NK-92 treated with Interleukin-12 subunit alpha and Interleukin-12 subunit beta, amount 100 ng/mL, for 24 hours (cell line): ENCODE measurements at regions not wholly inside any gene's neighbourhood (a gene's known extent, or its start where the extent isn't known, plus 50 kb on each side); places are given as distances from the start of the nearest gene placed in this dataset.
"Not testable (repeated sequence)": the region's sequence is repeated elsewhere in the genome, so short reads cannot be mapped to it uniquely, and the experiment has no call there.

Experiments used
- DNase-seq: peaks from one replicate; lab custom pipeline; 2025; lab: John Stamatoyannopoulos, UW

DNA sequence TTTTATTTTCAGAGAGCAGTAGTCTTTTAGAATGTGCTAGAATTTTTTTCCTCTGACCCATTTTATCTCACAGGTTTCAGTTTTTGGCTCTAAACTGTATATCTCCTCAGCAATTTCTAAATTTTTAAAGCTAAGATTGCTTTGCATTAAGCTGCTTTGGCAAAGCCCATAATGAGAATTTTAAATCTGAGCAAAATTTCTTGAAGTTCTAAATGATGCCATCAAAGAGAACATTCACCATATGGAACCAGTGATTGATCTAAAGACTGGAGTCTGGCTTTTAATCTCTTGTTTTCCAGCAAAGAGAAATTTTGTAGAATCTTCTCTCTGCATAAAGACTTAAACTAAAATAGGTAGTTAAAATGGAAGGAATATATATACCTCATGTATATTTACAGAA lies 313.6 kb downstream of the TBC1D32 start:
- DNase-seq, result no peak

DNA sequence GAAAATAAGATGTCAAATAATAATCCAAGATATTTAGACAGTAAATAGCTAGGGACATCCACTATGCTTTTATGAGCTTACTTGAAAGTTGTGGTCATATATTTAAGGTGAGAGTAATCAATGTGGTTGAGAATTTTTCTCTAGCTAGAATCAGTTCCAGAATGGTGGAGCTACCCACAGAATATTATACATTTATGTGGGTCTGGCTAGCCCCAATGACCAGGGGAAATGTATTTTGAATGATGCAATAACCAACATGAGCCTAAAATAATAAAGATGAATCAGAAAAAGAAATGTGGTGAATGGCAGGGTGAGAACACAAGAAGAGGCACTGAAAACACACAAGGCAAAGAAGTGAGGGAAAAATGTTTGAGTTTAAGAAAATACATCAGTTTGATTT lies 325.7 kb downstream of the TBC1D32 start:
- no peak for DNase-seq

DNA sequence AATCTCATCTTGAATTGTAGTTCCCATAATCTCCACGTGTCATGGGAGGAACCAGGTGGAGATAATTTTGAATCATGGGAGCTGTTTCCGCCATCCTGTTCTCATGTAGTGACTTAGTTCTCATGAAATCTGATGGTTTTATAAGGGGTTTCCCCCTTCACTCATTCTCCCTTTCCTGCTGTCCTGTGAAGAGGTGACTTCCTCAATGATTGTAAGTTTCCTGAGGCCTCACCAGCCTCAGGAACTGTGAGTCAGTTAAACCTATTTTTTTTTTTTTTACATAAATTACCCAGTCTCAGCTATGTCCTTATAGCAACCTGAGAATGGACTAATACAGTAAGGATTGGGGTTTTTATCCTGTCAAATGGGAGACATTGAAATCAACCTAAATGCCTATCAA lies 328.3 kb downstream of the TBC1D32 start:
- DNase-seq, result no peak

DNA sequence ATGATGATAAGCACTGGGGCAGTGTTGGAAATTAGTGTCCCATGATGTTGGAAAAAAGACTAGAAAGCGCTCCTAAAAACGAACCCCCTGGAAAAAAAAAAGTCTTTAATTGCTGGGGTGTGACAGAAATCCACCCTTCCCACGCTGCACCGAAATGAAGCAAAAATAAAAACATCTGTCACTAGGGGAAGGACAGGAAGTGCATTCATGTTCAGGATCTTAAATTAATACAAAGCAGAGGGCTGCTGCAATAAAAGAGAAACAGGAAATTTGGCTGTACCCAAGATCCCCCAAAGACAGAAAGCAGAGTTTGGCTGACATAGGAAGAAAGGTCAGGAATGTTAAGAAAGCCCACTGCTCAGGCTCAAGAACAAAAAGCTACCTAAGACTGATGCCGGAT lies 333.9 kb downstream of the TBC1D32 start:
- no peak for DNase-seq

DNA sequence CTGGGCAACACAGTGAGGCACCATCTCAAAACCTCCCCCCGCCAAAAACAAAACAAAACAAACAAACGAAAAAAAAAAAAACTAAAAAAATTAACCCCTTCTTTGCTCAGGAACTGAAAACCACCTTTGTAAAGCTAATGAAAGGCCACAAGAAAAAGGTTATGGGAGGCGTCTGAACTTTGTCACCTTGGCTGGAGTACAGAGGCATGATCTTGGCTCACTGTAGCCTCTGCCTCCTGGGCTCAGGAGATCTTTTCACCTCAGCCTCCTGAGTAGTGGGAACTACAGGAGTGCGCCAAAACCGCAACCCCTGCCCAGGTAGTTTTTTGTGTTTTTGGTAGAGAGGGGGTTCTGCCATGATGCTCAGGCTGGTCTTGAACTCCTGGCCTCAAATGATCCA lies 337.9 kb downstream of the TBC1D32 start:
- no peak for DNase-seq

DNA sequence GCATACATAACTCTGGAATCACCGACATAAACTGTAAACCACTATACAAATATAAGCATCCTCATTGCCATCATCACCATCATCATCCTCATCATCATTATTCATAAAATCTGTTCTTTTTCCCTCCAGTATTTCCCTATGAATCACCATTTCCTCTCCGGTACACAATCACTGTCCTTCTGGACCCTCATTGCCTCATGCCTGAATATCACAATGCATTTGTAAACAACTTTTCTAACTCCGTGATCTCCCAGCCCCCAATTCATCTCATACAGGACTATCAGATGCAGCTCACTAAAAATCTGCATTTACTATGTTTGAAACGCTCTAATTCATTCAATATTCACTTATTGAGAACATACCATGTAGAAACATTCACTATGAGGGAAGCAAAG lies 339.7 kb downstream of the TBC1D32 start:
- no peak for DNase-seq

DNA sequence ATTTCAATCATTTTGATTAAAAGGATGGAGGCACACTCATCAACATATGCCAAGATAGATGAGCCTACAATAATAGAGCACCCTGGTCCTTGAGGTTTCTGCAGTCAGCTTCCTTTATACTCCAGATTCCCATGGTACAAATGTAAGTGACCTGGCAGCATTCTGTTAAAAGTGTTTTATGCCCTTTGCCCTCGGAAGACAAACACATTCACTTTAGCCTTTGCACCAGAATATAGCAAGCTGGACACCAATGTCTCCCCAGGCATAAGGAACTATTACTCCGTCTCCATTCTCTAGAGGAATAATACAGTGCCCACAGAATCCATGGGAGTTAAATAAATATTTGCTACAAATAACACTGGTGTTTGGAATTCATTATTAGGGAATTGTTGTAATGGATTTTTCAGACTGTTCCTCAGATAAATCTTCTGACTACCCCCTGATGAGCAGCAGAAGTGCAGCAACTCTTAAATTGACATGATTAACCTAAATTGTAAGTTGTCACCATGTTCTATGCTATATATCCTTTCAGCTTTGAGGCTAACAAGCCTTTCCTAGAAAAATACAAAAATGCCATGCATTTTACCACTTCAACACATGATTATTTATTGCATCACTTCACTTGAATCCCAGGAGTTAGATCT lies 340.2 kb downstream of the TBC1D32 start:
- no peak for DNase-seq

DNA sequence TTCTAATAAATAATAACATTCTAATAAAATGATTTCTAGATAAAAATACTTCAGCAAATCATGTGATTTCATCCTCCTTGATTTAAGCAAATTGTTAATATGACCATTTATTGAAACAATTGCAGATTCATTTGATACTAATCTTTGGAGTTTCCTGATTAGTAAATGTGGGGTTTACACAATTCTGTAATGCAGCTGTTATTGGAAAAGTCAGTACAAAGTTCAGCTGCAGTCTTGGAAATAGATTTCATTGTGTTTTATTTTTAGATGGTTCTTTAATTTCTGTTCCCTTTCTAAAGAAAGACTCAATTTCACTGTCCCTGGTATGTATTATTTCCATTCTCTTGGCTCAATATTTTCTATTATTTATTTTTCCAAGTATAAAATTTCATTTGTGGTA lies 342.0 kb downstream of the TBC1D32 start:
- DNase-seq, result no peak

DNA sequence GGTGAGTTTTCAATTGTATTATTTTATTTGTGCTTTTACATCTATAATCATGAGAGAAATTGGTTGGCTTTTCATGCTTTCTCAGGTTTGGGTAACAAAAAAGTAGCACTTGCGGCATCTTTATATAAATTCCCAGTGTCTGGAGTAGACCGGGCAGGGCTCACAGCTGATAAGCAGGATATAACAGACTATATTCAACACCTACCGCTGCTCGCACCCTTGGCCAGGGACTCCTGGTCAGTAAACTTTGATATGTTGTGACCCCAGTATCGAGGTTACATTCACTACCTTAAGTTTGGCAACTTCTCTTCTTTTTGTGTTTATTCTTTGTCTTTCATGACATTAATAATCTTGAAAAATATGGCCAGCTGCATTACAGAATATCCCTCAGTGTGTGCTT lies 343.4 kb downstream of the TBC1D32 start:
- DNase-seq, result no peak

DNA sequence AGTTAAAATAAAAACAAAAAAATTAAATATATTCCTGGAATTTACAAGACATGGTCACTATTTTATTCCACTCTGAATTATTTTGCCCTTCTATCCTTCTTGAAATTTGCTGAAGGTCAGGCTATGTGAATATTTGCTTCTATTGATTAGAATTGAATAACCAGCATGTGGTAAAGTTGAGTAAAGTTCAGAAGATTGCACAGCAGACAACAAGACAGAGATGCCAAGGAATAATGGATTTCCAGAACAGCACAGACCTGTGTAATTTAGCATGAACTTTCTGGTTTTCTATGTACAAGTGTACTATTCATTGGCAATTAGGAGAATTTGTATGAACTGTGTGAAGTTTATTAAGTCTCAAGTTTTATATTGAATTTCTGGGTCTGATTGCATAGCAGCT lies 352.4 kb downstream of the TBC1D32 start:
- DNase-seq, result no peak

DNA sequence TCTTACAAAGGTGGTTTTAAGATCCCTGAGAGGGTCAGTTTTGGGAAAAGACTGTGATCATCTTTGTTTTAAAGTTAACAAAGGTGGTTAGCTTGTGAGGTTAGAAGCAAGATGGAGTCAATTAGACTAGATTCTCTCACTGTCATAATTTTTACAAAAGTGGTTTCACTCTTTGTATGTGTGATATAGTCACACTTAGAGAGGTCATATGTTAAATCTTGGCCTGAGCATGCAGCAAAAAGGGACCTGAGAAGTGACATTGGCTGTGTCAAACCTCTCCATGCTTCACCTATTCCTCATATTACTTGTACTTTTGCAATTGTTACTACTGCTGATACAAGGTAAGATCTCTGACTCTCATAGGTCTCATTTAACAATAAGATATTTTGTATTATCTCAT lies 368.0 kb downstream of the TBC1D32 start:
- no peak for DNase-seq

DNA sequence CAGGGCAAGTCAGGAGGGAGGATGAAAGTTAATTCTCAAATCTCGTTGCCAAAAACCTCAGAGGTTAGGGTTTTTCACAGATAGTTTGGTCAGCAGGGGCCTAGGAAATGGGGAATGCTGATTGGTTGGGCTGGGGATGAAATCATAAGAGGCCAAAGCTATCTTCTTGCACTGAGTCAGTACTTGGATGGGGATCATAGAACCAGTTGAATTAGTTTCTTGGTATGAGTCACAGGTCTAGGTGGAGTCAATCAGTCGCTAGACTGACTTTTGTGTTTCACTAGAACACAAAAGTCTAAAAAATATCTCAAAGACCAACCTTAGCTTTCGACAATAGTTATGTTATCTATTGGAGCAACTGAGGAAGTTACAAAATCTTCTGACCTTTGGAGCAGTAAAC lies 368.5 kb downstream of the TBC1D32 start:
- DNase-seq, result no peak

DNA sequence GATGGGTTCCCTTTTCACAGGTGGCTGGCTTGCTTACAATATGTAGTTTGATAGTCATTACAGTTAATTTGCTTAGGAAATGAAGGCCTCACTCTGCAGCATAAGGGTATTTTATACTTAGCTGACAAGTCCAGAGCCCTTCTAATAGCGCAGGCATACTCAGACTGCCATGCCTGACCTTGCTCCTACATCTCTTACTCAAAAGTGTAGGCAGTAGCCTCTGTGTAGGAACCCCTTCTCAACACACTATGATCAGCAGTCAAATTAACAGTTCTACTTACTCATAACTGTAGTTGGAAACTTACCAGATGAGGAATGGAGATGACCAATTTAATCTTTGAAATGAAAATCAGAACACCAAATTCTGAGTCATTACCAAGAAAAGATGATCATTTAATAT lies 373.5 kb downstream of the TBC1D32 start:
- DNase-seq, result no peak

DNA sequence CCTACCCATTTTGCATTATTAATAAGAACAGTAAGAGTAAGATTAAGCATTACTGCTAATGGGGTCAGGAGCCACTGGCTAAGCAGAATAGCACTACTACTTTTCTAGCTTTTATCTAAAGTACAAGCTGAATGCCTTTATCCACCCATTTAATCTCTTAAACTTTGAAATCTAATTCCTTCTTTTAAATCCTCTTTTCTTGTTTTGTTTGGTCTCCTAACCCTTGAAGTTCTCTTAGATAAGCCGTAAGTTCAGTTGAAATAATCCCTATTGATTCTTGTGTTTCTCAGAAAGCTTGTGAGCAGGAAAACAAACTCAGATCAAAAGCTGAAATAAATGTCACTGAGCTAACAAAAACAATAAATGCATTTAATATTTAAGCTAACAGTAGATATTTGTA lies 380.2 kb downstream of the TBC1D32 start:
- DNase-seq, result no peak

DNA sequence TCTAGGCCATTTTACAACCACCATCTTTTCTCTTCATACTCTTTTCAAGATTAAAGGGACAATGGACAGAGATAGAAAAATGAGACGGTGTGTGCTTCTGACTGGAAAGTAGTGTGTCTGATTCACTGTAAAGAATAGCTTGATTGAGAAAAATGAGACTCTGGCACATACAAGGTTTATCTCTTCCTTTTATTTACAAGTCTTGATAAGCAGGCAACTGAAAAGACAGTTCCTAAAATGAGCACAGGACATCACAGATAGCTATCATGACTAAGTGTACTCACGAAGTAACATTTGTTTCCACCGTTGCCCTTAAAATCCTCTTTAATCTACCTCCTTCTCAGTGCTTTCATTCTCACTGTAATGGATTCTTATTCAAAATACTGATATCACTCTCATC lies 383.0 kb downstream of the TBC1D32 start:
- DNase-seq, result no peak

DNA sequence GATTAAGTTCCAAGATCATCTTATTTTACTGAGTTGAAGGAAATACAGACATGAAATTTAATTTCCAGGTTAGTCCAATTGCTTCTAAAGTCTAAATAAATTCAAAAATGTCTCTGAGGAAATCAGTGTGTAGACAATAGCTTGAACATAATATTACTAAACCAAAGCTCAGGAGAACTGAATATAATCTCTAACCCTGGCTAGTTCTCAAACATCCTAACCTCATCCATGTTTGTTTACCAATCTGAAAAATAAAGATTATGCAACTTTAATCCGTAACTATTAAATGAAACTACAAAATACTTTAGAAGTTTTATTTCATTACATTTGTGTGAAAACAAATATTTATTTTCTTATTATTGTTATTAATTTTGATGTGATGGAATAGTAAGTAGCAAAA lies 387.2 kb downstream of the TBC1D32 start:
- DNase-seq, result no peak

DNA sequence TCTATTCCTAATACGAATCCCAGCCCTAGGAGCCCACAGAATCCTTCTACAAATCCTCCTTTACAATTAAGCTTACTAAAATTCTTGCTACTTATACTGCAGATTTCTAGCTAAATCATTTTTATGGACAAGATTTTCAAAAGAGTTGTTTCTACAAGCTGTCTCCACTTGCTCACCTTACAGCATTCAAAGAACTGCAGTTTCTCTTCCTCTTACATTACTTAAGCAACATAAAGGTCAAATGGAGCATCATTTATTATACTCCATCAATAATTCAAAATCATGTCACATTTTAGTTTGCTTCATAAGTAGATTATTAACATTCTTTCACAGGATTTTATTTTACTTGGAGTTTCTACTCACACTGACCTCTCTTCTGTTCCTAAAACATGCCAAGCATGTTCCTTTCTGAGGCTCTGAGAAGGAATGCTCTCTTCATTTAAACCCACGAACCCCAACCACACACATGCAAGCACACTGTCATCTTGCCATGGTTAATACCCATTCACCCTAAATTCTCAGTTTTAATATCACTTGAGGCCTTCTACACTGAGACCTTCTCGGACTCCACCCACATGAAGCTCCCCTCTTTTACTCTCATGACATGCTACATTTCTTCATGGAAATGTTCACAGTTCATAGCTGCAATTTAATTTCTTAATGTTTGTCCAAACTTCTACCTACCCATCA lies 388.2 kb downstream of the TBC1D32 start:
- DNase-seq, result no peak

DNA sequence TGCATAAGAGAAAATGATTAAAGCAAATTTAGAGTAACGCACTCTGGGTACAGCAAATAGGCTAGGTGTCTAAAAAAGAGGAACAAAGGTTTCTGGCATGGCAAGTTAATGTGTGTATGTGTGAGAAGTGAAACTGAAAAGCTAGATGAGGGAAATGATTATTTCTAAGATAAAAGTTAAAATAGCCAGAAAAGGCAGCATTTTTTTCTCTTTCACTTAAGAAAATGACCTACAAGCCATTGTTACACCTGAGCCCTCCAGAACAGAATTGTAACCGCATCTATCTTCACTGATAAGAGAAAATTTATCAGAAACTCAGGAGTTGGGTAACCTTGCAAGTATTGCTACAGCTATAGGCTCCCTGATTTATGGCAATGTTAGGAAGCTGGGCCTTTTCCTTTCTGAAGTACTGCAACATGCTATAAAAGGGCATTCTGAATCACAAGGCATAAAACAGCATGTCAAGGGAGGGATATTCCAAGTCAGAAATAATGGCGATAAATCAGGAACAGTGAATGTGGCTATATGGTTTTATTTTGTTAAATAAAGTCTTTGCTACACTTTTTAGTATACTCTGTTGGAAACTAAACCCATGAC lies 395.3 kb downstream of the TBC1D32 start:
- DNase-seq, result no peak

DNA sequence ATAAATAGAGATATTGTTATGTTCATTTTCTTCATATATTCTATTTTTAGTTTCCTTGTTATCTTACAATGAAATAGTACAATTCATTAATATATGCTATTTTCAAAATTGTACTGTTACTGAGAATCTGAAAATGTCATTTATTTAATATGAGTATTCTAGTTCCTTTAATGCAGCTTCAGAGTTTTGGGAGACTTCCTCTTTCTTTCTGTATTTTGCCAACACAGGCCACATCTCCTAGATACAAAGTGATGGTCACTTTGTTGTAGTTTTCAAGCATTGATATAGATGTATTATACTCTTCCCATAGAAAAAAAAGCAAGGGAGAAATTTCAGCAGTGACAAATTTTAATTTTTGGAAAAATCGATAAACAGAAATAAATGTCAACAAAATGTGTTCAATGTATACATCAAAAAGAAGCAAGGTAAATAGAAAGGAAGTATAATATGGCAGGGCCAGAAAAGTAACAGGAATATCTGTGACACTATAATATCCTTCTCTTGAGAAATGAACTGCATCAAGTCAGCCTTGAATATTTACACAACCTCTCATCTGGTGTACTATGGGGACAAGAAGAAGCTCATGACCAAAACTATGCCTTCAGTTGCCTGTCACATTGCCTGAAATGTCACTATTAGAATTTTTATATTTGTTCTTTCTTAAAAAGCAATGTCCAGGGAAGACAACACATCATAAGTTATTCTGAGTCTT lies 396.0 kb downstream of the TBC1D32 start:
- DNase-seq, result no peak

DNA sequence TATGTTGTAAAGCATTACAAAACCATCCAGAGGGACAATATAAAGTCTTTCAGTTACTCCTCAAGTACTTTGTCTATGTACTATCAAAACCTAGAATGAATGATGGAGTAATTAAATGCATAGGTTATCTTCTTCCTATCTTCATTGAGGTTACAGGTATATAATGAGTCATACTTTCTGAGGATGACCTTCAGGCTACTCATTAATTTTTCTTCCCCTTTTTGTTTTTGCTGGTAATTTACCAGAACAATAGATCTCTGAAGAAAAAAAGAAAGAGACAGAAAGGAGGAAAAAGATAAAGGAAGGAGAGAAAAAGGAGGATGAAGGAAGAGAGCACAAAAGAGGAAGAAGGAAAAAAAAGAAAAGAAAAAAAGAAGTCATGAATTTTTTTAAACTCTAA lies 398.4 kb downstream of the TBC1D32 start:
- DNase-seq, result no peak

DNA sequence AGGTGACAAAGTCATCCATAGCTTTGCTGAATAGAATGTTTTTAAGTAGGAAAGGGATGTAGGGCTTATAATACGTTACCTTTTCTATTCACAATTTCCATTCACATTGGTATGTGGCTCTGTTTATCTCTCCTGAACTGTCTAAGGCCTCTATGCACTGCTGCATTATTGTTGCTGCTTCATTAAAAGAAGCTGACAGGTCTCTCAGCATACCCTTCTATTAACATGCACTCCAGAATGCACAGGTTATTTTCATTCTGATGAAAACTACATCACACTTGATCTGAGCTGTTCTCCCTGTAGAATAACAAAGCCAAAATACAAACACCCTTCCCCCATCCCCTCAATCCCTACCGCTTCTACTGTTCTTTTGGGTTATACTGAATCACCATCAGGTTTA lies 399.3 kb downstream of the TBC1D32 start:
- no peak for DNase-seq

DNA sequence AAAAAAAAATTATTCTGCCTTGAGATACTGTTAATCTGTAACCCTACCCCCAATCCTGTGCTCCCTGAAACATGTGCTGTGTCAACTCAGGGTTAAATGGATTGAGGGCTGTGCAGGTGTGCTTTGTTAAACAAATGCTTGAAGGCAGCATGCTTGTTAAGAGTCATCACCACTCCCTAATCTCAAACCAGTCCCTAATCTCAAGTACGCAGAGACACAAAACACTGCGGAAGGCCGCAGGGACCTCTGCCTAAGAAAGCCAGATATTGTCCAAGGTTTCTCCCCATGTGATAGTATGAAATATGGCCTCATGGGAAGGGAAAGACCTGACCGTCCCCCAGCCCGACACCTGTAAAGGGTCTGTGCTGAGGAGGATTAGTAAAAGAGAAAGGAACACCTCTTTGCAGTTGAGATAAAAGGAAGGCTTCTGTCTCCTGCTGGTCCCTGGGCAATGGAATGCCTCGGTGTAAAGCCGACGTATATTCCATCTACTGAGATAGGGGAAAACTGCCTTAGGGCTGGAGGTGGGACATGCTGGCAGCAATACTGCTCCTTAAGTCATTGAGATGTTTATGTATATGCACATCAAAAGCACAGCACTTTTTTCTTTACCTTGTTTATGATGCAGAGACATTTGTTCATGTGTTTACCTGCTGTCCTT lies 402.6 kb downstream of the TBC1D32 start:
- not testable (repeated sequence) for DNase-seq

DNA sequence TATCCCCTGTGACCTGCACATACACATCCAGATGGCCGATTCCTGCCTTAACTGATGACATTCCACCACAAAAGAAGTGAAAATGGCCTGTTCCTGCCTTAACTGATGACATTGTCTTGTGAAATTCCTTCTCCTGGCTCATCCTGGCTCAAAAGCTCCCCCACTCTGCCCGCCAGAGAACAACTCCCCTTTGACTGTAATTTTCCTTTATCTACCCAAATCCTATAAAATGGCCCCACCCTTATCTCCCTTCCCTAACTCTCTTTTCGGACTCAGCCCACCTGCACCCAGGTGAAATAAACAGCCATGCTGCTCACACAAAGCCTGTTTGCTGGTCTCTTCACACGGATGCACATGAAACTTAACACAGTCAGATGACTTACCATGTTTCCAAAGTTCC lies 403.8 kb downstream of the TBC1D32 start:
- DNase-seq, result not testable (repeated sequence)
